Activated CD8-positive, alpha-beta T cell treated with anti-CD3 and anti-CD28 coated beads for 36 hours (primary cell): ENCODE measurements at regions not wholly inside any gene's neighbourhood (a gene's known extent, or its start where the extent isn't known, plus 50 kb on each side); places are given as distances from the start of the nearest gene placed in this dataset.

Experiments
- ATAC-seq: fragments of 200-7000 bp; cut with Tn5 transposase; one replicate; pipeline ENCODE4 v1.10.0; 2021; ENCODE audit warnings: mild to moderate bottlenecking, moderate library complexity
- CTCF ChIA-PET: fragments of 350-600 bp; sonication (Branson Sonifier 250); formaldehyde crosslinking; loops from one replicate; lab custom pipeline; 2021; ENCODE audit warnings: antibody characterized with exemption; lab: Charles Lee
- POLR2A ChIA-PET: fragments of 350-600 bp; sonication (Branson Sonifier 250); formaldehyde crosslinking; loops from one replicate; lab custom pipeline; 2021; ENCODE audit warnings: antibody characterized with exemption; lab: Charles Lee
- DNase-seq: peaks from one replicate; pipeline ENCODE4 v3.0.0-alpha.2; 2020
- H3K27ac Mint-ChIP-seq: one replicate; pipeline ENCODE4 v1.8.0; 2021; ENCODE audit warnings: mild to moderate bottlenecking, mixed read lengths
- H3K27me3 Mint-ChIP-seq: one replicate; pipeline ENCODE4 v1.8.0; 2021; ENCODE audit warnings: mixed read lengths
- H3K36me3 Mint-ChIP-seq: one replicate; pipeline ENCODE4 v1.8.0; 2021; ENCODE audit warnings: low read depth, mixed read lengths
- H3K4me1 Mint-ChIP-seq: one replicate; pipeline ENCODE4 v1.8.0; 2021; ENCODE audit warnings: low read depth, mixed read lengths
- H3K4me3 Mint-ChIP-seq: one replicate; pipeline ENCODE4 v1.8.0; 2021; ENCODE audit warnings: mild to moderate bottlenecking, moderate library complexity, mixed read lengths
- H3K9me3 Mint-ChIP-seq: one replicate; pipeline ENCODE4 v1.8.0; 2021; ENCODE audit warnings: mixed read lengths
- intact Hi-C: fragments of 100-400 bp; cut with micrococcal nuclease; formaldehyde crosslinking; loops from one replicate; pipeline ENCODE4 v1.10.0; 2022
- TF ChIP-seq, protein P1 (sequence below): fragments of 200-600 bp; IDR thresholded peaks from one replicate; pipeline ENCODE4 v1.8.0; 2022; ENCODE audit warnings: antibody characterized with exemption, mild to moderate bottlenecking

DNA sequence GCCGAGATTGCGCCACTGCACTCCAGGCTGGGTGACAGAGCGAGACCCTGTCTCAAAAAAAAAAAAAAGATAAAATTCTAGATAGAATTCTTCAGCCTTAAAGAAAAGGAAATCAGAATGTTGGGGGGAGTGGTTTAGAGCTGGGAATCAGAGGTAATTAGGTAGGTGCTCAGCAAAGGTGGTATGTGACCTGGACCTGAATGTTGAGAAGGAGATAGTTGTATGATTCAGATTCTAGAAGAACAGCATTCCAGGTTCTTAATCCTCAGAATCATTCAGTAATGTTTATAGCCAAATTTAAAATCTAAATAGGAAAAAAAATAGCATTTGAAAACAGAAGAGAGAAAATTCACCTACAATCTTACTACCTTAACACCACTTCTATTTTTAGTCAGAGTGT lies 71.3 kb upstream of the UBE2E1 start:
- ChIA-PET CTCF (interaction anchor here (1.5 kb wide), 1 partner anchor 17 kb away, joined by 3 read pairs; no protein-coding TSS in a partner anchor), POLR2A (no interaction called here)
- ATAC-seq (no peak), DNase-seq (no peak)
- H3K4me3 Mint-ChIP-seq: no peak overlapping the region
- no peaks in the 10 kb centered on the region for H3K36me3 Mint-ChIP-seq
- peaks cover 3% of the 10 kb centered on the region for H3K4me1 Mint-ChIP-seq
- H3K9me3 Mint-ChIP-seq: no peaks in the 10 kb centered on the region
- H3K27me3 Mint-ChIP-seq: peaks cover 3% of the 10 kb centered on the region
- H3K27ac Mint-ChIP-seq: no peak overlapping the region
- intact Hi-C loops: no loop called here
- TF ChIP-seq, protein P1, sequence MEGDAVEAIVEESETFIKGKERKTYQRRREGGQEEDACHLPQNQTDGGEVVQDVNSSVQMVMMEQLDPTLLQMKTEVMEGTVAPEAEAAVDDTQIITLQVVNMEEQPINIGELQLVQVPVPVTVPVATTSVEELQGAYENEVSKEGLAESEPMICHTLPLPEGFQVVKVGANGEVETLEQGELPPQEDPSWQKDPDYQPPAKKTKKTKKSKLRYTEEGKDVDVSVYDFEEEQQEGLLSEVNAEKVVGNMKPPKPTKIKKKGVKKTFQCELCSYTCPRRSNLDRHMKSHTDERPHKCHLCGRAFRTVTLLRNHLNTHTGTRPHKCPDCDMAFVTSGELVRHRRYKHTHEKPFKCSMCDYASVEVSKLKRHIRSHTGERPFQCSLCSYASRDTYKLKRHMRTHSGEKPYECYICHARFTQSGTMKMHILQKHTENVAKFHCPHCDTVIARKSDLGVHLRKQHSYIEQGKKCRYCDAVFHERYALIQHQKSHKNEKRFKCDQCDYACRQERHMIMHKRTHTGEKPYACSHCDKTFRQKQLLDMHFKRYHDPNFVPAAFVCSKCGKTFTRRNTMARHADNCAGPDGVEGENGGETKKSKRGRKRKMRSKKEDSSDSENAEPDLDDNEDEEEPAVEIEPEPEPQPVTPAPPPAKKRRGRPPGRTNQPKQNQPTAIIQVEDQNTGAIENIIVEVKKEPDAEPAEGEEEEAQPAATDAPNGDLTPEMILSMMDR: no peak

DNA sequence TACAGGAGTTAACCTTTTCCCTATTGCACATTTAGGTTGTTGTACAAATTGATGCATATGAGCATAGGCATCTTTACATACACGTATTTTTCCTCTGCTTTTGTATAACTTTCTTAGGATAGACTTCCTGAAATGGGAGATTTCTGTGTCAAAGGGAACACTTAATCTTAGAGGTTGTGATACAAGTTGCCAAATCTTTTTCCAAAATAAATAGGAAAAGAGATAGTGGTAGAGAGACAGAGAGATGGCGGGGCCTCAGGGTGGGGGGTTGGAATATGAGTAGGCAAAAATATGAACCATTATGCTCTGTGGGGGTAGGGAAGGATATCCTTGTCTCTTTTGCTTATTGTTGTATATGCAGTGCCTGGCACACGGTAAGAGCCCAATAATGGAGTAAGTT lies 70.7 kb upstream of the UBE2E1 start:
- Mint-ChIP-seq H3K27me3 (peaks cover 3% of the 10 kb centered on the region), H3K36me3 (no peaks in the 10 kb centered on the region), H3K4me1 (peaks cover 8% of the 10 kb centered on the region), H3K9me3 (no peaks in the 10 kb centered on the region), H3K27ac (no peak overlapping the region), H3K4me3 (no peak overlapping the region)
- DNase-seq: no peak
- TF ChIP-seq, protein P1: no peak
- intact Hi-C loops: no loop called here
- CTCF ChIA-PET: interaction anchor here (1.5 kb wide), 1 partner anchor 16 kb away, joined by 3 read pairs; no protein-coding TSS in a partner anchor
- POLR2A ChIA-PET: no interaction called here
- ATAC-seq: no peak

DNA sequence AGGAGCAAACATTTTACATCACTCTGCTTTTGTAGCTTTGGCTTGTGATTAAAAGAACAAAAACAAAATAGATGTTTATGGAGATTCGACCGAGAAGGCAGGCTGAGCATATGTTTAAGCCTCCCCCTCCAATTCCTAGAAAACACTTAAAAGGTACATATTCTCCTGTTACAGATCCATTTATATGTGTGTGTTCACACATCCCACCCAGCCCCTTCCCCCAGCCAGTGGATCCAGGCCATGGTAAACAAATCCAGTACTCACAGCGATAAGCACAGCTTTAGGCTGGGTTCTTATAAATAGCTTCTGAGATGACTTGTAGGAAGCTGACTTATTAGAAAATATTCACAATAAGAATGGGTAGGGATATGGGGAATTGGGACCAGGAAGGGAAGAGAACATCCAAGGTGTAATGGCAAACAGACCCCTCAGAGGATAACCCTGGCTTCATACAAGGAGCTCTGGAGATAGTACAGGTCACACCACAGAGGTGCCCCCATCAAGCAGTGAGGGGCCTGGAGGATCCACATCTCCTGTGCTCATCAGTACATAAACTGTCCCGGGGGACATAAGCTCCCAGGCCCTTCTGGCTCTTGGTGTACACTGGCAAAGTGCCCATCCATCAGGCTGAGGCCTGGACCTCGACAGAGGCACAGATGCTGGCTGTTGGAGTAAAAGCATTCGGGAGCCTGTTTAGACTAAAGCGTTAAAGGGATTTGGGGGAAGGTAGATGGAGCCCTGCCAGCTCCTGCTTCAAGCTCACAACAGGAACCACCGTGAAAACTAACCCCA lies 70.0 kb upstream of the UBE2E1 start:
- POLR2A ChIA-PET: no interaction called here
- H3K4me1 Mint-ChIP-seq: peaks cover 12% of the 10 kb centered on the region
- intact Hi-C loops: no loop called here
- ATAC-seq: no peak
- CTCF ChIA-PET: no interaction called here
- H3K27ac Mint-ChIP-seq: no peak overlapping the region
- TF ChIP-seq, protein P1: no peak
- H3K36me3 Mint-ChIP-seq: no peaks in the 10 kb centered on the region
- H3K9me3 Mint-ChIP-seq: no peaks in the 10 kb centered on the region
- no peak overlapping the region for H3K4me3 Mint-ChIP-seq
- DNase-seq: no peak
- H3K27me3 Mint-ChIP-seq: peaks cover 3% of the 10 kb centered on the region

DNA sequence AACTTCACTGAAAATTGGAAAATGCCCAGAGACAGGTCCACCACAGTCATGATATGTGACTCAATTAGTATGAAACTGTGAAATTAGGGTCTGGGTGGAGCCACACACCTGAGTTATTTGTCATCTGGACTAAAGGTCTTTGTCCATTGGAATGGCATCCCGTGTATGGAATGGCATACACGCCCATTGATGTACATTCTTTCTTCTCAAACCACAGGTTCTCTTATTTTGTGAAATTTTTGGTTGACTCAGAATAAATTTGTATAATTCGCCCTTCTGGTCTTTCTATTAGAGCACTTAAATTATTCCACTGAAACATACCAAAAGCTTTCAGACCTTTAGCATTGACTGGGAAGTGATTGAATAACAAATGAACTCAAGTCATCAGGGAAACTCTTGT lies 66.8 kb upstream of the UBE2E1 start:
- POLR2A ChIA-PET: interaction anchor here (0.6 kb wide), 1 partner anchor 104 kb away, joined by 4 read pairs; no protein-coding TSS in a partner anchor
- intact Hi-C loops: no loop called here
- DNase-seq (no peak), ATAC-seq (no peak)
- Mint-ChIP-seq H3K4me3 (no peak overlapping the region), H3K27ac (no peak overlapping the region), H3K36me3 (no peaks in the 10 kb centered on the region), H3K4me1 (peaks cover 18% of the 10 kb centered on the region), H3K27me3 (peaks cover 11% of the 10 kb centered on the region), H3K9me3 (no peaks in the 10 kb centered on the region)
- TF ChIP-seq, protein P1: no peak
- CTCF ChIA-PET: no interaction called here

DNA sequence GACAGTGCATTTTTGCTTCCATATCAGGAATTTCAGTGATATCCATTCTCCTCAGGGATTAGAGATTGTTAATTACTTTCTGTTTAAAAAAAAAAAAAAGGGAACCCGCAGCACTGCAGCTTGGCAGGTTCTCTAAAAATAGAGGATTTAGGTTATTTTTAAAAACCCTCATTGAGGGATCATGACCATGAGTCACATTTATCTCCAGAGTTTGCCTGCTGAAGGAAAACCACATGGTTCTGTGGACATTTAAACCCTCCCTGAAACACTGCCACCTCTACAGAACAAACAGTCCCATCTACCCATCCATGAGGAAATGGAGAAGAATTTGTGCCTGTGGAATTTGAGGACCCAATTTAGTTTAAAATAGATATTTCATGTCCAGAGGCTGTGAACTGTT lies 66.2 kb upstream of the UBE2E1 start:
- POLR2A ChIA-PET: interaction anchor here (0.6 kb wide), 1 partner anchor 103 kb away, joined by 4 read pairs; no protein-coding TSS in a partner anchor
- DNase-seq: no peak

More for the DNA sequence above, 66.2 kb upstream of the UBE2E1 start:
- H3K4me1 Mint-ChIP-seq: peaks cover 18% of the 10 kb centered on the region
- no peaks in the 10 kb centered on the region for H3K36me3 Mint-ChIP-seq
- peaks cover 11% of the 10 kb centered on the region for H3K27me3 Mint-ChIP-seq
- ATAC-seq: no peak
- H3K9me3 Mint-ChIP-seq: no peaks in the 10 kb centered on the region
- no peak overlapping the region for H3K27ac Mint-ChIP-seq
- TF ChIP-seq, protein P1: no peak
- intact Hi-C loops: no loop called here
- H3K4me3 Mint-ChIP-seq: no peak overlapping the region
- CTCF ChIA-PET: no interaction called here
